AG09319 (cell line): ENCODE measurements at regions not wholly inside any gene's neighbourhood (a gene's known extent, or its start where the extent isn't known, plus 50 kb on each side); places are given as distances from the start of the nearest gene placed in this dataset.
"Not testable (repeated sequence)": the region's sequence is repeated elsewhere in the genome, so short reads cannot be mapped to it uniquely, and the experiment has no call there.

ENCODE experiments used
- DNase-seq: peaks from one replicate; pipeline ENCODE4 v3.0.0-alpha.2; 2010; ENCODE audit warnings: low read depth; ENCODE audit errors: extremely low read depth
- TF ChIP-seq, protein P1 (sequence below): IDR thresholded peaks from 2 replicates; pipeline ENCODE4 v1.5.1; 2011; ENCODE audit warnings: low read depth, mild to moderate bottlenecking, inconsistent platforms, low read length, moderate library complexity

GRCh38 chr2:14994721-14995120, 362.2 kb downstream of the LRATD1 start:
- DNase-seq = no peak
- TF ChIP-seq, protein P1, sequence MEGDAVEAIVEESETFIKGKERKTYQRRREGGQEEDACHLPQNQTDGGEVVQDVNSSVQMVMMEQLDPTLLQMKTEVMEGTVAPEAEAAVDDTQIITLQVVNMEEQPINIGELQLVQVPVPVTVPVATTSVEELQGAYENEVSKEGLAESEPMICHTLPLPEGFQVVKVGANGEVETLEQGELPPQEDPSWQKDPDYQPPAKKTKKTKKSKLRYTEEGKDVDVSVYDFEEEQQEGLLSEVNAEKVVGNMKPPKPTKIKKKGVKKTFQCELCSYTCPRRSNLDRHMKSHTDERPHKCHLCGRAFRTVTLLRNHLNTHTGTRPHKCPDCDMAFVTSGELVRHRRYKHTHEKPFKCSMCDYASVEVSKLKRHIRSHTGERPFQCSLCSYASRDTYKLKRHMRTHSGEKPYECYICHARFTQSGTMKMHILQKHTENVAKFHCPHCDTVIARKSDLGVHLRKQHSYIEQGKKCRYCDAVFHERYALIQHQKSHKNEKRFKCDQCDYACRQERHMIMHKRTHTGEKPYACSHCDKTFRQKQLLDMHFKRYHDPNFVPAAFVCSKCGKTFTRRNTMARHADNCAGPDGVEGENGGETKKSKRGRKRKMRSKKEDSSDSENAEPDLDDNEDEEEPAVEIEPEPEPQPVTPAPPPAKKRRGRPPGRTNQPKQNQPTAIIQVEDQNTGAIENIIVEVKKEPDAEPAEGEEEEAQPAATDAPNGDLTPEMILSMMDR = no peak

DNA sequence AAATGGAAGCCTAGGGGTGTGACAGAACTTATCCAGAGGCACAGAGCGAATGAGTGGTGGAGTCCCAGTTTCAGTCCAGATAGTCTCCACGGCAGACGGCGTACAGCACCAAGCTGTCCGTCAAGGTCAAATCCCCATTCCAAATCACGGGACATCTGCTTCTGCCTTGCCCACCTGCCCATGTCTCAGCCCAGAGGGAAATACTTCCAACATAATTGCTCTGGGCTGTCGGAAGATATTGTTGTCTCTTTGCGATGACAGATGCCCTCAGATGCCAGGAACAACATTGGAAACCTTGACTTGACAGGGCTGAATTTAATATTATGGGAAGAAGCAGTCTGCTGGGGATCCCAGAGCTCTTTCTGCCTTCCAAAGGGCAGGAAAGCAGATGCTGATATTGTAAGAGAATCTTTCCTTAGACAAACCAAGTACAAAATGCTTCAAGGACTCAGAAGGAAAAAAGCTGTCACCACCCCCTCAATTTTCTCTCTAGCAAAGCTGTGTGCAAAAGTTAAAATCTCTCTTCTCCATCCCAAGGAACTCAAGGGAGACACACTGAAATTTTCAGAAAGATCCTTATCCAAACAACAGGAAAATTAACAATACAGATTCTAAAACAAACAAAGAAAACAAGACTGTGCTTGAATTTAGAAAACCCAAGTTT, 364.0 kb downstream of the LRATD1 start:
- TF ChIP-seq, protein P1 = no peak

GRCh38 chr2:14998546-14998945, 366.0 kb downstream of the LRATD1 start:
- TF ChIP-seq, protein P1 = no peak

More for the DNA sequence above, 364.0 kb downstream of the LRATD1 start:
- DNase-seq = no peak

GRCh38 chr2:14999114-14999661, 366.7 kb downstream of the LRATD1 start:
- no peak for DNase-seq
- TF ChIP-seq, protein P1 = no peak

More at GRCh38 chr2:14998546-14998945, 366.0 kb downstream of the LRATD1 start:
- no peak for DNase-seq

DNA sequence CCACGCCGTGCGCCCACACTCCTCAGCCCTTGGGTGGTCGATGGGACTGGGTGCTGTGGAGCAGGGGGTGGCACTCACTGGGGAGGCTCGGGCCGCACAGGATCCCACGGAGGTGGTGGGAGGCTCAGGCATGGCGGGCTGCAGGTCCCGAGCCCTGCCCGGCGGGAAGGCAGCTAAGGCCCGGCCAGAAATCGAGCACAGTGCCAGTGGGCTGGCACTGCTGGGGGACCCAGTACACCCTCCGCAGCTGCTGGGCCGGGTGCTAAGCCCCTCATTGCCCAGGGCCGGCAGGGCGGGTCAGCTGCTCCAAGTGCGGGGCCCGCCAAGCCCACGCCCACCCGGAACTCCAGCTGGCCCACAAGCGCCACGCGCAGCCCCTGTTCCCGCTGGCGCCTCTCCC, 370.0 kb downstream of the LRATD1 start:
- DNase-seq = not testable (repeated sequence)

DNA sequence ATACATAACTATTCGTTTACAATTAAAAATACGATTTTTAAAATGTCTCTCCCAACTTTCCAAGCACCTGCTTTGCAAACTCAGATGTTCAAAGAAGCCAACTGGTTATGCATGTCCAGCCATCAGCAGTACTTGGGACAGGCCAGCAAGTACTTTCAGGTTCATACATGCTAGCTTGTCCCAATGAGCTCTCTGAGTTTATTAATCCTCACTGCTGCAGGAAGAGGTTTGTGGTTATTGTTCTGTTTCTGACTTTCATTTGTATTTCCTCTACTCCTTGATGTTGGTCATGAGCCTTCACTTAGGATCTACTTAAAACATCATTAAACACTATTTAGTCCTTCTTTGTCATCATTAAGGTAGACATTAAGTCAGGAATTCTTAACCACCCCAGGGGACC, 374.1 kb downstream of the LRATD1 start:
- TF ChIP-seq, protein P1 = no peak
- no peak for DNase-seq

DNA sequence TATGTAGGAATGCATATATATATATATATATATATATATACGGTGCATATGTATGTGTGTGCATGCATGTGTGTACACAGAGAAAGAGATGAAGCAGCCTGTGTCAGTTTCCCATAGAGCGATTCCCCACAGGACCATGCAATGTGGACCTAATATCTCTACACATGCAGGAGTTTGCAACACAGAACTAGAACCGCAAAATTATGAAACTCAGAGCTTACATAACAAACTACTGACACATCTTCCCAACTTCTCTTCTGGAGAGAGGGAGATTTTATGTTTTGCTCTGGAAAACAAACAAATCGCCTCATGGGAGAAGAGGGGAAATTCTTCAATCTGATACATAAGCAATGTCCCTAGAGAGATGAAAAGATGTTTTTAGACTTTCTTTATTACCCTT, 377.2 kb downstream of the LRATD1 start:
- no peak for DNase-seq
- TF ChIP-seq, protein P1 = no peak

GRCh38 chr2:15010346-15010745, 377.8 kb downstream of the LRATD1 start:
- no peak for DNase-seq
- TF ChIP-seq, protein P1 = no peak
